K562 (cell line): ENCODE measurements at regions not wholly inside any gene's neighbourhood (a gene's known extent, or its start where the extent isn't known, plus 50 kb on each side); places are given as distances from the start of the nearest gene placed in this dataset.
"Not testable (repeated sequence)": the region's sequence is repeated elsewhere in the genome, so short reads cannot be mapped to it uniquely, and the experiment has no call there.

ENCODE experiments used
- ATAC-seq: fragments of 200-7000 bp; cut with Tn5 transposase; 3 replicates; pipeline ENCODE4 v1.9.1; 2020; ENCODE audit warnings: moderate library complexity
- BruUV-seq: library from RNA; stranded (reverse); fragments of 400-500 nt; replicated peaks from 2 replicates; lab custom pipeline; 2021; lab: Mats Ljungman, UMichigan
- CTCF ChIA-PET: fragments of 300-600 bp; formaldehyde crosslinking; extraction: SDS; loops from one replicate; lab custom pipeline; 2021; ENCODE audit warnings: low intra/inter-chr PET ratio; lab: Yijun Ruan, JAX
- POLR2A ChIA-PET: fragments of 300-600, 350-650 bp; sonication (Branson Sonifier 250); formaldehyde crosslinking; extraction: SDS; loops from one replicate; lab custom pipeline; 2021; ENCODE audit warnings: antibody characterized with exemption, inconsistent platforms; lab: Yijun Ruan, JAX
- DNase-seq, 4 experiments: peaks; one replicate each; pipeline versions ENCODE4 v3.0.0 to v3.0.0-alpha.2; 2011 to 2018; ENCODE audit warnings: low spot score in 3 of 4, mixed read lengths in 3 of 4; ENCODE audit errors: extremely low read depth in 1 of 4
- FAIRE-seq: peaks from 2 replicates; lab custom pipeline; 2011; peaks lifted over from hg19 to GRCh38; lab: Jason Lieb, UNC
- H2AFZ ChIP-seq: 2 replicates; pipeline ENCODE4 v1.6.0; 2011; ENCODE audit warnings: low read depth, low read length, control low read depth, inconsistent platforms
- H3K27ac ChIP-seq: fragments of 200-600 bp; 3 replicates; pipeline ENCODE4 v1.8.0; 2011; ENCODE audit warnings: low read depth, mild to moderate bottlenecking, control low read depth, inconsistent platforms, low read length, moderate library complexity, mixed read lengths; ENCODE audit errors: extremely low read depth
- H3K27me3 ChIP-seq, 2 experiments: fragments of 300-600 bp in 1 of 2; 2 replicates in 1 of 2; 3 replicates in 1 of 2; pipeline versions ENCODE4 v1.6.0 to v1.8.0; 2011; ENCODE audit warnings: inconsistent platforms in 2 of 2, low read length in 2 of 2, mild to moderate bottlenecking in 1 of 2, mixed read lengths in 1 of 2, moderate library complexity in 1 of 2; ENCODE audit not compliant: control insufficient read depth in 2 of 2, insufficient read depth in 2 of 2
- H3K36me3 ChIP-seq: fragments of 300-600 bp; 3 replicates; pipeline ENCODE4 v1.8.0; 2011; ENCODE audit warnings: mild to moderate bottlenecking, low read length, inconsistent platforms; ENCODE audit not compliant: control insufficient read depth, insufficient read depth
- H3K4me1 ChIP-seq, 2 experiments: fragments of 200-600 bp in 1 of 2; replicated peaks in 1 of 2; 2 replicates in 1 of 2; 3 replicates in 1 of 2; pipeline versions ENCODE4 v1.5.1 to v1.8.0; 2011; ENCODE audit warnings: inconsistent platforms in 2 of 2, low read length in 2 of 2, mild to moderate bottlenecking in 1 of 2, mixed read lengths in 1 of 2, moderate library complexity in 1 of 2; ENCODE audit not compliant: control insufficient read depth in 2 of 2, insufficient read depth in 2 of 2
- H3K4me2 ChIP-seq: 2 replicates; pipeline ENCODE4 v1.6.1; 2011; ENCODE audit warnings: low read length, control low read depth, inconsistent platforms, mixed read lengths; ENCODE audit not compliant: insufficient read depth
- H3K4me3 ChIP-seq: fragments of 200-600 bp; sonication (generic), shearing (Covaris generic); 2 replicates; pipeline ENCODE4 v1.5.1; 2016; ENCODE audit warnings: control low read depth, inconsistent platforms
- H3K79me2 ChIP-seq: fragments of 200-600 bp; 3 replicates; pipeline ENCODE4 v1.8.0; 2011; ENCODE audit warnings: low read length, inconsistent platforms; ENCODE audit not compliant: control insufficient read depth, insufficient read depth
- H3K9ac ChIP-seq, 2 experiments: 2 replicates each; pipeline versions ENCODE4 v1.6.0 to v1.6.1; 2011; ENCODE audit warnings: low read depth in 2 of 2, low read length in 2 of 2, control low read depth in 1 of 2, inconsistent platforms in 1 of 2, mild to moderate bottlenecking in 1 of 2, mixed read lengths in 1 of 2; ENCODE audit not compliant: insufficient read depth in 1 of 2
- H3K9me1 ChIP-seq: one replicate; pipeline ENCODE4 v1.6.0; 2011; ENCODE audit warnings: inconsistent platforms, mild to moderate bottlenecking, low read length, moderate library complexity; ENCODE audit not compliant: control insufficient read depth, insufficient read depth
- H3K9me3 ChIP-seq: replicated peaks from 2 replicates; pipeline ENCODE4 v1.5.1; 2011; ENCODE audit warnings: low read depth, low read length, inconsistent platforms; ENCODE audit not compliant: control insufficient read depth, insufficient read depth
- H4K20me1 ChIP-seq: replicated peaks from 2 replicates; pipeline ENCODE4 v1.6.1; 2011; ENCODE audit warnings: low read length, inconsistent platforms, mixed read lengths; ENCODE audit not compliant: control insufficient read depth, insufficient read depth
- CLOCK ChIP-seq: fragments of 250-450 bp; sonication (Bioruptor Pico); IDR thresholded peaks from 2 replicates; pipeline ENCODE4 v1.4.0; 2020; ENCODE audit warnings: mild to moderate bottlenecking, moderate library complexity, borderline replicate concordance
- DLX4 ChIP-seq: fragments of 250-450 bp; sonication (Bioruptor Pico); IDR thresholded peaks from 2 replicates; pipeline ENCODE4 v1.6.1; 2021; ENCODE audit warnings: mild to moderate bottlenecking
- NCOA4 ChIP-seq: fragments of 450-650 bp; IDR thresholded peaks from 2 replicates; pipeline ENCODE4 v1.6.1; 2018; ENCODE audit warnings: mild to moderate bottlenecking; ENCODE audit not compliant: partially characterized antibody
- RBBP5 ChIP-seq: fragments of 200-600 bp; sonication (generic); IDR thresholded peaks from 2 replicates; pipeline ENCODE4 v1.6.1; 2012; ENCODE audit warnings: borderline replicate concordance, mild to moderate bottlenecking, low read length, control low read depth, inconsistent platforms; ENCODE audit not compliant: insufficient read depth, poor library complexity, severe bottlenecking
- REST ChIP-seq, 2 experiments: fragments of 450-650 bp; formaldehyde crosslinking in 1 of 2; IDR thresholded peaks; 2 replicates each; pipeline versions ENCODE4 v1.4.0 to v1.6.1; 2014 to 2020; ENCODE audit warnings: mild to moderate bottlenecking in 2 of 2, borderline replicate concordance in 1 of 2, low read depth in 1 of 2
- SOX6 ChIP-seq: fragments of 450-650 bp; IDR thresholded peaks from 2 replicates; pipeline ENCODE4 v1.6.1; 2014; ENCODE audit warnings: mild to moderate bottlenecking
- ZNF583 ChIP-seq: fragments of 250-450 bp; sonication (Bioruptor Pico); IDR thresholded peaks from 2 replicates; pipeline ENCODE4 v1.4.0; 2020
- WGBS: fragments of 100-300 bp; shearing (Covaris generic); methylation state at CpG from one replicate; pipeline ENCODE4 v1.1.6; 2016; ENCODE audit warnings: low coverage, mixed read lengths; ENCODE audit not compliant: insufficient coverage; ENCODE audit errors: missing lambda C conversion rate; 5-methylcytosine and 5-hydroxymethylcytosine counted together
- in situ Hi-C: fragments of 300-500 bp; cut with MboI; formaldehyde crosslinking; loops from 4 replicates; pipeline ENCODE4 v1.15.0; 2018; ENCODE audit warnings: inconsistent platforms, mixed read lengths
- intact Hi-C: fragments of 100-400 bp; cut with micrococcal nuclease; formaldehyde crosslinking; loops from 2 replicates; pipeline ENCODE4 v1.14.2; 2022

GRCh38 chr14:105589161-105589925, 63.0 kb downstream of the TMEM121 start (continued):
- TF ChIP-seq REST (IDR thresholded peaks at IDR 0.05; ENCODE audit: borderline replicate concordance): peak; percentile 47
- no peak for TF ChIP-seq REST (CRISPR knock-in tag; IDR thresholded peaks at IDR 0.05; ENCODE audit: low read depth)
- no peak for TF ChIP-seq SOX6
- no peak for TF ChIP-seq ZNF583
- no peak for TF ChIP-seq CLOCK (CRISPR knock-in tag)
- no peak for TF ChIP-seq NCOA4
- TF ChIP-seq RBBP5: no peak
- TF ChIP-seq DLX4 (CRISPR knock-in tag): no peak

- FAIRE-seq, H3K9me1 ChIP-seq, H3K9ac ChIP-seq, H3K4me3 ChIP-seq, H3K9me3 ChIP-seq, H3K27ac ChIP-seq, in situ Hi-C loops, H3K36me3 ChIP-seq, H4K20me1 ChIP-seq, CTCF ChIA-PET, H3K4me2 ChIP-seq, H2AFZ ChIP-seq, H3K27me3 ChIP-seq, POLR2A ChIA-PET, H3K79me2 ChIP-seq, BruUV-seq, ATAC-seq, DNase-seq: not testable (repeated sequence)
- intact Hi-C loops: loop anchor here (5.0 kb wide), 1 partner anchor 117 kb away; no protein-coding TSS in a partner anchor
- H3K4me1 ChIP-seq: peaks cover 0 to 13% of the 10 kb centered on the region in 2 experiments; a peak in 2 of 5 replicates
- no CpG with 5 or more reads among the region's 4 CpGs for WGBS
Measured at GRCh38 chr14:105589926-105590185, 63.5 kb downstream of the TMEM121 start.
